NCI-H774 (cell line): ENCODE measurements at regions not wholly inside any gene's neighbourhood (a gene's known extent, or its start where the extent isn't known, plus 50 kb on each side); places are given as distances from the start of the nearest gene placed in this dataset.

Experiments used
- DNase-seq: peaks from one replicate; lab custom pipeline; 2025; lab: John Stamatoyannopoulos, UW

GRCh38 chr11:76721755-76722677, 51.5 kb upstream of the LRRC32 start:
- peak; percentile 69 for DNase-seq

GRCh38 chr11:76723142-76723541, 52.6 kb upstream of the LRRC32 start:
- DNase-seq = no peak

- DNase-seq = no peak
Measured at GRCh38 chr11:76723548-76723947, 53.0 kb upstream of the LRRC32 start.

GRCh38 chr11:76724171-76724768, 53.7 kb upstream of the LRRC32 start:
- DNase-seq = no peak

- DNase-seq = no peak
Measured at GRCh38 chr11:76728227-76728626, 54.9 kb upstream of the TSKU start.

- DNase-seq = no peak
Measured at GRCh38 chr11:76728778-76729177, 54.4 kb upstream of the TSKU start.

- DNase-seq = no peak
Measured at GRCh38 chr11:76729214-76729613, 53.9 kb upstream of the TSKU start.

- no peak for DNase-seq
Measured at GRCh38 chr11:76730887-76731565, 52.1 kb upstream of the TSKU start.

GRCh38 chr11:76732643-76733042, 50.5 kb upstream of the TSKU start:
- DNase-seq = no peak
